Erythroblast (primary cell): ENCODE measurements at regions not wholly inside any gene's neighbourhood (a gene's known extent, or its start where the extent isn't known, plus 50 kb on each side); places are given as distances from the start of the nearest gene placed in this dataset.
"Not testable (repeated sequence)": the region's sequence is repeated elsewhere in the genome, so short reads cannot be mapped to it uniquely, and the experiment has no call there.

ENCODE experiments used
- GATA1 ChIP-seq: IDR thresholded peaks from 2 replicates; pipeline ENCODE4 v1.6.1; 2011; ENCODE audit warnings: low read depth, mild to moderate bottlenecking, control low read depth, low read length, moderate library complexity
- POLR2A ChIP-seq: IDR thresholded peaks from 2 replicates; pipeline ENCODE4 v1.6.1; 2011; ENCODE audit warnings: mild to moderate bottlenecking, low read length

- not testable (repeated sequence) for TF ChIP-seq POLR2A, GATA1
Measured at GRCh38 chr2:111453308-111453707, 332.6 kb downstream of the BCL2L11 start.
